ENCODE measurements at regions not wholly inside any gene's neighbourhood (a gene's known extent, or its start where the extent isn't known, plus 50 kb on each side); places are given as distances from the start of the nearest gene placed in this dataset.

GRCh38 chr2:234135750-234136221 lies 85.3 kb downstream of the SPP2 start:
- dilution Hi-C loops (cut with MboI; ENCODE audit: extremely low pct_ligation_motif_present, low sequenced_read_pairs), result no loop called here
- H3K27me3 ChIP-seq (ENCODE audit: control insufficient read depth, extremely low read depth, insufficient read depth, low read length), result no peaks in the 10 kb centered on the region
- TF ChIP-seq, protein P1, sequence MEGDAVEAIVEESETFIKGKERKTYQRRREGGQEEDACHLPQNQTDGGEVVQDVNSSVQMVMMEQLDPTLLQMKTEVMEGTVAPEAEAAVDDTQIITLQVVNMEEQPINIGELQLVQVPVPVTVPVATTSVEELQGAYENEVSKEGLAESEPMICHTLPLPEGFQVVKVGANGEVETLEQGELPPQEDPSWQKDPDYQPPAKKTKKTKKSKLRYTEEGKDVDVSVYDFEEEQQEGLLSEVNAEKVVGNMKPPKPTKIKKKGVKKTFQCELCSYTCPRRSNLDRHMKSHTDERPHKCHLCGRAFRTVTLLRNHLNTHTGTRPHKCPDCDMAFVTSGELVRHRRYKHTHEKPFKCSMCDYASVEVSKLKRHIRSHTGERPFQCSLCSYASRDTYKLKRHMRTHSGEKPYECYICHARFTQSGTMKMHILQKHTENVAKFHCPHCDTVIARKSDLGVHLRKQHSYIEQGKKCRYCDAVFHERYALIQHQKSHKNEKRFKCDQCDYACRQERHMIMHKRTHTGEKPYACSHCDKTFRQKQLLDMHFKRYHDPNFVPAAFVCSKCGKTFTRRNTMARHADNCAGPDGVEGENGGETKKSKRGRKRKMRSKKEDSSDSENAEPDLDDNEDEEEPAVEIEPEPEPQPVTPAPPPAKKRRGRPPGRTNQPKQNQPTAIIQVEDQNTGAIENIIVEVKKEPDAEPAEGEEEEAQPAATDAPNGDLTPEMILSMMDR (optimal IDR thresholded peaks at IDR 0.05 in 1 of 3, IDR thresholded peaks at IDR 0.05 in 1 of 3, conservative IDR thresholded peaks at IDR 0.05 in 1 of 3; ENCODE audit: extremely low read depth in 1 of 3, insufficient read depth in 2 of 3, low read length in 3 of 3), result peak; percentile 81 to 86 (median 84)
- TF ChIP-seq EZH2 (IDR thresholded peaks at IDR 0.05; ENCODE audit: low read length), result no peak
- H3K36me3 ChIP-seq (ENCODE audit: control insufficient read depth in 2 of 2, extremely low read depth in 1 of 2, insufficient read depth in 2 of 2, low read length in 2 of 2), result no peaks in the 10 kb centered on the region
- no peak overlapping the region for H3K4me2 ChIP-seq (ENCODE audit: control insufficient read depth, extremely low read depth, insufficient read depth, low read depth, low read length)
- H3K9me3 ChIP-seq (ENCODE audit: control insufficient read depth, low read depth, low read length), result peaks cover 19% of the 10 kb centered on the region
- no peak for DNase-seq (ENCODE audit: low read depth, low spot score)
- no peaks in the 10 kb centered on the region for H3K79me2 ChIP-seq (ENCODE audit: control insufficient read depth, insufficient read depth, low read length)
- no peaks in the 10 kb centered on the region for H4K20me1 ChIP-seq (ENCODE audit: control insufficient read depth, extremely low read depth, insufficient read depth, low read length)
- H2AFZ ChIP-seq (ENCODE audit: control insufficient read depth, low read length), result no peak overlapping the region
- H3K4me3 ChIP-seq (ENCODE audit: control insufficient read depth in 2 of 3, extremely low read depth in 1 of 3, insufficient read depth in 2 of 3, low read depth in 1 of 3, low read length in 3 of 3), result no peak overlapping the region
- peak overlapping the region; percentile 40 for H3K9ac ChIP-seq (ENCODE audit: control insufficient read depth, extremely low read depth, insufficient read depth, low read length)
- peak; percentile 84 for FAIRE-seq
- no peaks in the 10 kb centered on the region for H3K9me1 ChIP-seq (ENCODE audit: control insufficient read depth, extremely low read depth, insufficient read depth, low read length)
- H3K27ac ChIP-seq (ENCODE audit: control insufficient read depth, insufficient read depth, low read length), result peak overlapping the region; percentile 85
- H3K4me1 ChIP-seq (ENCODE audit: control insufficient read depth, extremely low read depth, insufficient read depth, low read length), result peaks cover 64% of the 10 kb centered on the region

DNA sequence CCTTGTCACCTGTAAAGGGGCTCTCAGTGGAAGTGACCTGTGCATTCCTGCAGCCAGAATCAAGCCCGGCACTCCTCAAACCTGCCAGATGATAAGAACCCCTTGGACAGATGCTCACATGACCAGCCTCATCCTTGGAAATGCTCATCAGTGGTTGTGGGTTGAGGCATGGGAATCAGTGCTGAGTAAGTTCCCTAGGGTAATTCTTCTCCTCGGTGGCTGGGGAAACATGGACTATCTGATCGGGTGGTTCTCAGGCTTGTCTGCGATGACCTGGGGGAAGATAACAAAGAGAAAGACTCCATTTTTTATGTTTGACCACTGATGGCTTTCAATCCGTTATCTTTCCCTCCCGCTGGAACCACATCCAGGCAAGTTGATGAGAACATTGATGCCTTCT lies 84.0 kb downstream of the SPP2 start:
- Histone ChIP-seq H3K4me3 (ENCODE audit: control insufficient read depth in 2 of 3, extremely low read depth in 1 of 3, insufficient read depth in 2 of 3, low read depth in 1 of 3, low read length in 3 of 3) (no peak overlapping the region), H3K36me3 (ENCODE audit: control insufficient read depth in 2 of 2, extremely low read depth in 1 of 2, insufficient read depth in 2 of 2, low read length in 2 of 2) (no peaks in the 10 kb centered on the region), H3K4me2 (ENCODE audit: control insufficient read depth, extremely low read depth, insufficient read depth, low read depth, low read length) (no peak overlapping the region), H3K27ac (ENCODE audit: control insufficient read depth, insufficient read depth, low read length) (peak overlapping the region; percentile 85), H3K4me1 (ENCODE audit: control insufficient read depth, extremely low read depth, insufficient read depth, low read length) (peaks cover 63% of the 10 kb centered on the region), H4K20me1 (ENCODE audit: control insufficient read depth, extremely low read depth, insufficient read depth, low read length) (no peaks in the 10 kb centered on the region), H3K27me3 (ENCODE audit: control insufficient read depth, extremely low read depth, insufficient read depth, low read length) (no peaks in the 10 kb centered on the region), H3K9me1 (ENCODE audit: control insufficient read depth, extremely low read depth, insufficient read depth, low read length) (no peaks in the 10 kb centered on the region), H2AFZ (ENCODE audit: control insufficient read depth, low read length) (no peak overlapping the region), H3K9ac (ENCODE audit: control insufficient read depth, extremely low read depth, insufficient read depth, low read length) (no peak overlapping the region), H3K9me3 (ENCODE audit: control insufficient read depth, low read depth, low read length) (peaks cover 8% of the 10 kb centered on the region), H3K79me2 (ENCODE audit: control insufficient read depth, insufficient read depth, low read length) (no peaks in the 10 kb centered on the region)
- dilution Hi-C loops (cut with MboI; ENCODE audit: extremely low pct_ligation_motif_present, low sequenced_read_pairs), result no loop called here
- DNase-seq (ENCODE audit: low read depth, low spot score), result no peak
- FAIRE-seq, result peak; percentile 86
- TF ChIP-seq, protein P1 (optimal IDR thresholded peaks at IDR 0.05 in 1 of 3, IDR thresholded peaks at IDR 0.05 in 1 of 3, conservative IDR thresholded peaks at IDR 0.05 in 1 of 3; ENCODE audit: extremely low read depth in 1 of 3, insufficient read depth in 2 of 3, low read length in 3 of 3), result no peak
- TF ChIP-seq EZH2 (IDR thresholded peaks at IDR 0.05; ENCODE audit: low read length), result no peak

All from keratinocyte (primary cell).